LNCaP clone FGC (cell line): ENCODE measurements at regions not wholly inside any gene's neighbourhood (a gene's known extent, or its start where the extent isn't known, plus 50 kb on each side); places are given as distances from the start of the nearest gene placed in this dataset.

ENCODE experiments used
- DNase-seq: peaks from one replicate; pipeline ENCODE4 v3.0.0-alpha.2; 2011; ENCODE audit warnings: low read depth
- H3K4me3 ChIP-seq: 2 replicates; pipeline ENCODE4 v1.5.1; 2011; ENCODE audit warnings: mild to moderate bottlenecking, low read depth, low read length, control low read depth
- CTCF ChIP-seq: IDR thresholded peaks from 2 replicates; pipeline ENCODE4 v1.5.1; 2012; ENCODE audit warnings: mild to moderate bottlenecking; ENCODE audit not compliant: control insufficient read depth, insufficient read depth; ENCODE audit errors: extremely low read depth

GRCh38 chr17:33447090-33447489 is 154.0 kb upstream of the ASIC2 start:
- no peak for DNase-seq
- no peak overlapping the region for H3K4me3 ChIP-seq
- no peak for TF ChIP-seq CTCF

- no peak for DNase-seq
- no peak overlapping the region for H3K4me3 ChIP-seq
- TF ChIP-seq CTCF: no peak
These were observed 158.1 kb upstream of the ASIC2 start for GRCh38 chr17:33451221-33451620.

GRCh38 chr17:33457477-33457876 is 164.4 kb upstream of the ASIC2 start:
- H3K4me3 ChIP-seq: no peak overlapping the region
- no peak for TF ChIP-seq CTCF
- no peak for DNase-seq

- H3K4me3 ChIP-seq: no peak overlapping the region
- no peak for DNase-seq
- peak; percentile 12; the same call in 1 of the 2 replicates for TF ChIP-seq CTCF
These were observed 166.2 kb upstream of the ASIC2 start for GRCh38 chr17:33459078-33459940.

GRCh38 chr17:33460781-33461450 is 167.8 kb upstream of the ASIC2 start:
- DNase-seq: no peak
- H3K4me3 ChIP-seq: no peak overlapping the region
- TF ChIP-seq CTCF: no peak

- no peak for DNase-seq
- no peak for TF ChIP-seq CTCF
- no peak overlapping the region for H3K4me3 ChIP-seq
These were observed 170.8 kb upstream of the ASIC2 start for GRCh38 chr17:33463887-33464286.
